GM18505 (cell line): ENCODE measurements at regions not wholly inside any gene's neighbourhood (a gene's known extent, or its start where the extent isn't known, plus 50 kb on each side); places are given as distances from the start of the nearest gene placed in this dataset.
"Not testable (repeated sequence)": the region's sequence is repeated elsewhere in the genome, so short reads cannot be mapped to it uniquely, and the experiment has no call there.

Source experiments
- ATAC-seq: cut with Tn5 transposase; IDR thresholded peaks from one replicate; pipeline ENCODE4 v1.9.1; 2021; ENCODE audit not compliant: unreplicated experiment
- POLR2A ChIP-seq: IDR thresholded peaks from 4 replicates; pipeline ENCODE4 v1.6.1; 2011; ENCODE audit warnings: borderline replicate concordance; ENCODE audit not compliant: insufficient read depth, insufficient read length; ENCODE audit errors: extremely low read depth

GRCh38 chr12:129959889-129960288 lies 56.1 kb upstream of the TMEM132D start:
- ATAC-seq, result no peak
- no peak for TF ChIP-seq POLR2A

- no peak for ATAC-seq
- no peak for TF ChIP-seq POLR2A
Observed at GRCh38 chr12:129961091-129961490, 57.3 kb upstream of the TMEM132D start.

GRCh38 chr12:129961856-129962255 lies 58.0 kb upstream of the TMEM132D start:
- no peak for TF ChIP-seq POLR2A
- ATAC-seq, result no peak

- no peak for ATAC-seq
- TF ChIP-seq POLR2A, result no peak
Observed at GRCh38 chr12:129964300-129964699, 60.5 kb upstream of the TMEM132D start.

GRCh38 chr12:129964826-129965457 lies 61.1 kb upstream of the TMEM132D start:
- no peak for TF ChIP-seq POLR2A
- ATAC-seq, result no peak

- no peak for TF ChIP-seq POLR2A
- ATAC-seq, result no peak
Observed at GRCh38 chr12:129966146-129966995, 62.5 kb upstream of the TMEM132D start.

GRCh38 chr12:129971721-129972120 lies 67.9 kb upstream of the TMEM132D start:
- no peak for TF ChIP-seq POLR2A
- no peak for ATAC-seq

GRCh38 chr12:129973236-129973961 lies 69.6 kb upstream of the TMEM132D start:
- no peak for ATAC-seq
- no peak for TF ChIP-seq POLR2A

- no peak for ATAC-seq
- no peak for TF ChIP-seq POLR2A
Observed at GRCh38 chr12:129984106-129984505, 80.3 kb upstream of the TMEM132D start.

GRCh38 chr12:129987841-129988240 lies 84.0 kb upstream of the TMEM132D start:
- ATAC-seq, result no peak
- TF ChIP-seq POLR2A, result no peak

- ATAC-seq, result no peak
- no peak for TF ChIP-seq POLR2A
Observed at GRCh38 chr12:129994634-129995033, 90.8 kb upstream of the TMEM132D start.

GRCh38 chr12:129997239-129997638 lies 93.4 kb upstream of the TMEM132D start:
- no peak for ATAC-seq
- TF ChIP-seq POLR2A, result no peak

- ATAC-seq, result not testable (repeated sequence)
Observed at GRCh38 chr12:130004310-130004877, 100.6 kb upstream of the TMEM132D start.
